ENCODE measurements at regions not wholly inside any gene's neighbourhood (a gene's known extent, or its start where the extent isn't known, plus 50 kb on each side); places are given as distances from the start of the nearest gene placed in this dataset.

DNA sequence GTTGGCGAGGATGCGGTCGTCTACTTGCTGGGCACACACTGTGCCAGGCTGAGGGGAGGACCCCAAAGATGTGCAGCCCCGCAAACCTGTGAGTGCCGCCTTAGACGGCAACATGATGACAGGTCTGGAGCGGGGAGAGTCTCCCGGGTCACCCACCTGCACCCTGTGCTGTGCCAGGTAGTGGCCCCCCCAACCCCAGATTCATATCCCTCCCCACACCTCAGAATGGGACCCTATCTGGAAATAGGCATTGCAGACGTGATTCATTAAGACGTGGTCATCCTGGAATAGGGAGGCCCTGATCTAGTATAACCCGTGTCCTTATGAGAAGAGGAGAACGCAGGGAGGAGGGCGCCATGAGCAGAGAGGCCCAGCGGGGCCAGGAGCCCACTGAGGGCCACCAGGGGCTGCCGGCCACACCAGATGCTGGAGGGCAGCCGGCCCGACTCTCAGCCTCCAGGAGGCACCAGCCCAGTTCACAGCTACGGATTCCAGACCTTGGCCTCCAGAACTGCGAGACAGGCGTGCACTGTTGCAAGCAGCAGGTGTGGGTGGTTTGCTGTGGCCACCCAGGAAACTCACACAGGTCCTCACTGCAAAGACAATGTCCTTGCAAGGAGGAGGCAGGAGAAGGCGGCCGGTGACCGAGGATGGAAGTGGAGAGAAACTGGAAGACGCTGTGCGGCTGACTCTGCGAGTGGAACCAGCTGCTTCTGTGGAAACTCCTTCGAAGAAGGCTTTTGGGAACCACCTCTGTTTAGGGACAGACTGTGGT, 131.9 kb upstream of the LPCAT1 start:
- in situ Hi-C loops (cut with HindIII; ENCODE audit: low sequenced_read_pairs), result loop anchor here (25.0 kb wide), 1 partner anchor 443 kb away; the partner anchor contains the start of gene SLC6A19

DNA sequence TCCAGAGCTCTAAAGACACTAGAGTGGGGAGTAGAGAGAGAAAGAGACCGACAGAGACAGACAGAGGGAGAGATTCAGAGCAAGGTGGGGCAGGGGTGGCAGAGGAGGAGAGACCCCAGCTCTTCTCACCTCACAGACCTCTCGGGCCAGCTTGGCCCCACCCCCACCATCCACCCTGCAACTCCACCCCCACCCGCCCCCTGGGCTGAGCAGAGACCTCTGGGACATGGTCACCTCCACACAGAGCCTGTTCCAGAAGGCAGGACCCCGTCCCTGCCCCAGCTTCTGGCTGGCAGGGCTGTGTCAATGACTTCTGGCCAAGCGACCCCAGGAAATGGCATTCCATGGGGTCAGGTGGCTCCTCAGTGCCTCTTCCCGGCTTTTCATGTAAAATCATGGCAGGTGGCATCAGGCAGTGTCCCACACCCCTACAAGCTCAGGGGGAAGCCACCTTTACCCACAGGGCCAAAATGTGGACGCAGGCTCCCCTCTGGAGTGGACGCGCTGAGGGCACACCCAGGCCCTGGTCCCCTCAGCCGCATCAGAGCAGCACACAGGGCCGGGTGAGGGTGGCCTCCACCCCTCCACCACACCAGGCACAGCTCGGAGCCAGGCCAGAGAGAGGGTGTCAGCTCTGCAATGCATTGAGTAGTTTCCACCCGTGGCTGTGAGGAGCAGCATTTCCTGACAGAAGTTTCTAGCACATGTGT, 131.2 kb upstream of the LPCAT1 start:
- in situ Hi-C loops (cut with HindIII; ENCODE audit: low sequenced_read_pairs), result loop anchor here (25.0 kb wide), 1 partner anchor 443 kb away; the partner anchor contains the start of gene SLC6A19

DNA sequence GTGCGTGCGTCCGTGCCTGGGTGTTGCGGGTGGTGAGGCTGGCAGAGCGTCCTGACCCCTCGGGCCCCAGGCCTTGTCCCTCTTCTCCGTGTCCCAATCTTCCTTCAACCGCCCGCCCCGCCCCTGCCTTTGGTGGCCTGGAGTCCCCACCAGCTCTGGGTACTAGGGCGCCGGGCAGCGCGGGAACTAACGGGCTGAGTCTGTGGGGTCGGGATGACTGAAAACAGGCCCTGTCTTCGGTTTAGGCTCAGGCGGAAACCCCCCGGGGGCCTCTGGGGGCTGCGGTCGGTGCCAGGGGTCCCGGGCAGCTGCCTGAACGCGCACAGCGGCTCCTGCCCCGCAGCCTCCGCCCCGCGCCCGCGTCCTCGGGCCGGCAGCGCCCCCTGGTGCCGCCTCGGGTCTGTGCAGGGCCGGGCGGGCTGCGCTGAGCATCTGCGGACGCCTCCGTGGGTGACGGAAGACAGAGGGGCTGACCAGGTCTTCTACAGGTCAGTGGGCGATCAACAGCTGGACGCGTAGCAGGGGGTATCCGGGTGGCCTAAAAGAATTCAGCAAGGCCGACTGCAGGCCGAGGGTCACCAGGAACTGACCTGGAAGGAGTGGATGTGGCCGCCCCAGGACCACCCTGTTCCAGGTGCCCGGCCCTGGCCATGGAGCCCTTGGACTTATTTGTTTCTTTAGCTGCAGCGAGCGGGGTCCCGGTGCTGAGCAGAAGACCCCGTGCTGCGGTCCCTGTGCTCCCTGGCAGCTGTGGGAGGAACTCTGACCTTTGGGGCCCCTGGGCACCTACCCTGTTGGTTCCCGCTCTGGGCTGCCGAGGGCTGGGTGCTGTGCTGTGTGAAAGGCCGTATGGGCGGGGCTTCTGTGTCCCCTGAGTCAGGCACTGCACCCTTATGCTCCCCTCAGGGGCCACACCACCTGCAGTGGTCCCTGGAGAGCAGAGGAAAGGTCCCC, 130.2 kb upstream of the LPCAT1 start:
- in situ Hi-C loops (cut with HindIII; ENCODE audit: low sequenced_read_pairs), result loop anchor here (25.0 kb wide), 1 partner anchor 442 kb away; the partner anchor contains the start of gene SLC6A19

DNA sequence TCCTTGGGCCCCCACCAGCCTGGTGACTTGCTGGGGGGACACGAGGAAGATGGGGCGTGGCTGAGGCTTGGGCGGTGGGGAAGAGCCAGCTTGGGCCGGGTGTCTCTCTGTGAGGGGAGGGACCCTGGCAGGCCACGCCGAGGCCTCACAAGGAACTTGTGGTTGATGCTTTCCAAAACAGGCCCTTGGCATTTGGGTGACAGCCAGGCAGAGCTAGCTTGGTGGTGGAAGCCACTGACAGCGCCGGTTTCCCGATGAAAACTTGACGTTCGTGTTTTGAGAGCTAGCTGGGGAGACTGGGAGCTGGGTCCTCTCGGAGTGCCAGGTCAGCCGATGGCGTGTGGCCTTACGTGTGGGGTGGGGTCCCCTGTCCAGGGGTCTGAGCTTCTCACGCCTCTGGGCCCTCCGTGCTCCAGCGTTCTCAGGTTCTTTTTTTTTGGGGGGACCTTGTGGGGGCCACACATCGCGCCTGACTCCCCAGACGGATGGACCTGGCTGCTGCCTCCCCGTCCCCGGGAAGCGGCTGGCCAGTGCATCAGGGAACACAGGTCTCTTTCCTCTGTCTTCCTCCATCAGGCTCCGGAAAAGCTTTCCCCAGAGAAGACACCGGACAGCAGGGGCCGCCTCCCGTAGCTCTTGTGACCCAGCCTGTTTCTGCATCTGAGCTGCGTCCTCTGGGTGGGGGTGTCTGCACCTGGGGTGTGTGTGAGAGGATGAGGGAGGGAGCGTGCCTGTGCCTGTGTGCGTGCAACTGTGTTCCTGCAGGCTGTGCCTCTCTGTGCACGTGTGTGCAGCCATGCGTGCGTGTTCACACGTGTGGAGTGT, 129.3 kb upstream of the LPCAT1 start:
- in situ Hi-C loops (cut with HindIII; ENCODE audit: low sequenced_read_pairs), result loop anchor here (25.0 kb wide), 1 partner anchor 441 kb away; the partner anchor contains the start of gene SLC6A19

DNA sequence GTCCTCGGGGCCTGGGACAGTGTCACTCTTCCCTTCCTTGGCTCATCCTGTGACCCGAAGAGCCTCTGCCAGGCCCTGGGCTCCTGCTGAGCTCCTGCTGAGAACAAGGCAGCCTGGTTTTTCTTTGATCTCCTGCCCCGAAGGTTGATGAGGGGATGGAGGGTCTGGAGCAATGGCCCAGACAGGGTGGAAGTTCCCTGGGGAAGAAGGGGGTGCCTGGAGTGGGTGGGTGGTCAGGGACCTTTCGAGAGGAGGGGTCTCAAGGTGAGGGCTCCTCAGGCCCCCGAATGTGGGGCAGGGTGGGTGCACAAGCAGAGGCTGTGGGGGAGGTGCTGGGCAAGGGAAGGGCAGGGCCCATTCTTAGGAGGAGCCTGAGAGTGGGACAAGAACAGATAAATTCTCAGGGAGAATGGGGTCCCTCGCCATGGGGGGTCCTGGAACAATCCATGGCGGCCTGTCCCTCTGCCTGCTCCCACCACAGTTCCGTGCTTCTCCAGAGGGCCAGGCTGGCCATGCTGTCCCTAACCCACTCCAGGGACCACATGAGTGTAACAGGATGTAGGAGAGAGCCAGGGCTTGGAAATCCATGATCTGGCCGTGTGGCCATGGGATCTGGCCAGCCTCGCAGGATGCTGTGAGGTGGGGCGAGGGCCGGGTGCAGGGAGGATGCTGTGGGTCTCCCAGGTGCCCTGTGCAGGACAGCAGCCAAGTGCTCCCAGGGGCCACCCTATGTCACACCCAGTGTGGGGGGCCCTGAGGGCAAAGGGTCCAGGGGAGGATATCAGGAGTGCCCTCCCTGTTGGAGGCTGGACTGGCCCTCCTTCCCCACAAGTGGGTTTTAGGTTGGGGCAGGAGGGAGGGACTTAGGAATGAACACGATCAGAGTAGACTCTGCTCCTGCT, 128.5 kb upstream of the LPCAT1 start:
- in situ Hi-C loops (cut with HindIII; ENCODE audit: low sequenced_read_pairs), result loop anchor here (25.0 kb wide), 1 partner anchor 440 kb away; the partner anchor contains the start of gene SLC6A19

DNA sequence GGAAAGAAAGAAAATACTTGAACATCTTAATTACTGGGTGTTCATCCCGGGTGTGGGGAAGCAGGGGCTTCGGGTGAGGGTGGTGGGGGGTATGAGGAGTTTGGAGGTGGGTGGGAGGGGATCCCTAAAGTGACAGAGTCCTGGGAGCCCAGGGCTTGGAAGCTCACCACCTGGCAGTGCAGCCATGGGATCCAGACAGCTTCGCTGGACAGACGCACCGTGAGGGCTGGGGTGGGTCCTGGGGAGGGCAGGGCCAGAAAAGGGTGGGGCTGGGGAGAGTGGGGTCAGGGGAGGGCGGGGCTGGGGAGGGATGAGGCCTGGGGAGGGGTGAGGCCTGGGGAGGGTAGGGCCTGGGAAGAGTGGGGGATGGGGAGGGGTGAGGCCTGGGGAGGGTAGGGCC, 127.5 kb upstream of the LPCAT1 start:
- in situ Hi-C loops (cut with HindIII; ENCODE audit: low sequenced_read_pairs), result loop anchor here (25.0 kb wide), 1 partner anchor 439 kb away; the partner anchor contains the start of gene SLC6A19

DNA sequence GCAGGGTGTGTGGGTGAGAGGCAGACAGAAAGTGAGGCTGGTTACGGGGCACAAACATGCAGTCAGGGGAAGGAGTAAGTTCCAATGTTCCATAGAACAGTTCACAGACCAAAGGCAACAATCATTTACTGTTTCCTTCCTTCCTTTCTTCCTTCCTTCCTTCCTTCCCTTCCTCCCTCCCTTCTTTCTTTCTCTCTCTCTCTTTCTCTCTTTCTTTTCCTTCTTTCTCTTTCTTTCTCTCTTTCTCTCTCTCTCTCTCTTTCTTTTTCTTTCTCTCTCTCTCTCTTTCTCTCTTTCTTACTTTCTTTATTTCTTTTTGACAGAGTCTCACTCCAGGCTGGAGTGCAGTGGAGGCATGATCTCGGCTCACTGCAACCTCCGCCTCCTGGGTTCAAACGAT, 125.8 kb upstream of the LPCAT1 start:
- in situ Hi-C loops (cut with HindIII; ENCODE audit: low sequenced_read_pairs), result loop anchor here (25.0 kb wide), 1 partner anchor 187 kb away; no protein-coding TSS in a partner anchor

DNA sequence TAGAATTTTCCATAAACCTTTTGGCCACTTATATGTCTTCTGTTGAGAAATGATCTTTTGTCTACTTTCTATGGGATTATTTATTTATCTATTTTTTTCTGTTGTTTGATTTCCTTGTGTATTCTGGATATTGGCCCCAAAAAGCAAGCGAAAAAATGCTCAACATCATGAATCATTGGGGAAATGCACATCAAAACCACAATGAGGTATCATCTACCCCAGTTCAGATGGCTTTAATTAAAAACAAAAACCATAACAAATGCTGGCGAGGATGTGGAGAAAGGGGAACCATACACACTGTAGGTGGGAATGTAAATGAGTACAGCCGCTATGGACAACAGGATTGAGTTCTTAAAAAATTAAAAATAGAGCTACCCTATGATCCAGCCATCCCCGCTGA, 125.0 kb upstream of the LPCAT1 start:
- in situ Hi-C loops (cut with HindIII; ENCODE audit: low sequenced_read_pairs), result loop anchor here (25.0 kb wide), 1 partner anchor 187 kb away; no protein-coding TSS in a partner anchor

DNA sequence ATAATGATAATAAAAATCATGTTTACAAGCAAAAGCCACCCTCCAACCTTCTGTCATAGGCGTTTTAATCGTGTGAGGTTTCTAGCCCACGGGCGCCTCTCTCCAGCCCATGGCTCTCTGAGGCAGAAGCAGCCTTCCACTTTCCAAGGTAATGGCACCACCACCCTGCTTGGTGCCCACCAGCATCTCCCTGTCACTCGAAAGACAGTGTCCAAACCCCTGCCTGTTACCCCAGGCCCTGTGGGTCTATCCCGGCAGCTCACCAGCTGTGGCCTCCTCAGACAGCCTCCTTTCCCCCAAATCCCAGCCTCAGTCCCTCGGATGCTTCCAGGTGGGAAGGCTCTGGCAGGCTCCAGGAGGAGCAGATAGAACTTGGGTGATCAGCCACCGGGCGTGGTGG, 123.8 kb upstream of the LPCAT1 start:
- in situ Hi-C loops (cut with HindIII; ENCODE audit: low sequenced_read_pairs), result loop anchor here (25.0 kb wide), 1 partner anchor 185 kb away; no protein-coding TSS in a partner anchor

DNA sequence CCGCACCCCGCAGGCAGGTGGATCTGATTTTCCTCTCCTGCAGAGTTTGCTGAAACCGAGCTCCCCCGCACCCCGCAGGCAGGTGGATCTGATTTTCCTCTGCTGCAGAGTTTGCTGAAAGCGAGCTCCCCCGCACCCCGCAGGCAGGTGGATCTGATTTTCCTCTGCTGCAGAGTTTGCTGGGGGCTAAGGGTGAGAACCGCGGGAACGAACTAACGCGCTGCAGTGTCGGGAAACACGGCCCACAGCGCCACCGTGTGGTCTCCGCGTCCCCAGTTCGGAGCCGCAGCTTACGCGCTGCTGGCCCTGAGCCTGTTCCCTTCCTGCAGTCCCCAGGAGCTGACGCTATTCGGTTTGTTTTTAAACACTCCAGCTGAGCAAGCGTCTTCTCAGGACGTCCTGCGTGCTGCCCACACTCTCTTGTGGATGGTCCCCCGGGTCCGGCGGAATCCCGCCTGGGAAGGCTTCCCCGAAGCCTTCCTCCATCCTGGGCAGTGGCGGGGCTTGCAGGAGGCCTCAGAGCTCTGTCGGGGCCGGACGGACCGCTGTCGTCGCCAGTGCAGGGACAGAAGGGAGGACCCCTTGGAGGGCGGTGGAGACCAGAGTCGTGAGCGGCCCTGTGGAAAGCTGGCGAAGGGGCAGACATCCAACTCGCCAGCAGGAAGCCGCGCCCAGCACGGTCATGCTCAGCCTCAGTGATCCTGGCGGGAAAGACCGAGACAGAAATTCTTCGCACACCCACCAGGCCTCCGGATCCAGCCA, 121.2 kb upstream of the LPCAT1 start:
- in situ Hi-C loops (cut with HindIII; ENCODE audit: low sequenced_read_pairs), result loop anchor here (25.0 kb wide), 1 partner anchor 183 kb away; no protein-coding TSS in a partner anchor

DNA sequence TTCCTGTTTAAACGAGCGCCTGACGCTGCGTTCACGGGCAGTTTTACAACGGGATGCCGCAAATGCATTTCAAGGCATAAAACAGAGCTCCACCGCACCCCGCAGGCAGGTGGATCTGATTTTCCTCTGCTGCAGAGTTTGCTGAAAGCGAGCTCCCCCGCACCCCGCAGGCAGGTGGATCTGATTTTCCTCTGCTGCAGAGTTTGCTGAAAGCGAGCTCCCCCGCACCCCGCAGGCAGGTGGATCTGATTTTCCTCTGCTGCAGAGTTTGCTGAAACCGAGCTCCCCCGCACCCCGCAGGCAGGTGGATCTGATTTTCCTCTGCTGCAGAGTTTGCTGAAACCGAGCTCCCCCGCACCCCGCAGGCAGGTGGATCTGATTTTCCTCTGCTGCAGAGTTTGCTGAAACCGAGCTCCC, 120.6 kb upstream of the LPCAT1 start:
- in situ Hi-C loops (cut with HindIII; ENCODE audit: low sequenced_read_pairs), result loop anchor here (25.0 kb wide), 1 partner anchor 182 kb away; no protein-coding TSS in a partner anchor

DNA sequence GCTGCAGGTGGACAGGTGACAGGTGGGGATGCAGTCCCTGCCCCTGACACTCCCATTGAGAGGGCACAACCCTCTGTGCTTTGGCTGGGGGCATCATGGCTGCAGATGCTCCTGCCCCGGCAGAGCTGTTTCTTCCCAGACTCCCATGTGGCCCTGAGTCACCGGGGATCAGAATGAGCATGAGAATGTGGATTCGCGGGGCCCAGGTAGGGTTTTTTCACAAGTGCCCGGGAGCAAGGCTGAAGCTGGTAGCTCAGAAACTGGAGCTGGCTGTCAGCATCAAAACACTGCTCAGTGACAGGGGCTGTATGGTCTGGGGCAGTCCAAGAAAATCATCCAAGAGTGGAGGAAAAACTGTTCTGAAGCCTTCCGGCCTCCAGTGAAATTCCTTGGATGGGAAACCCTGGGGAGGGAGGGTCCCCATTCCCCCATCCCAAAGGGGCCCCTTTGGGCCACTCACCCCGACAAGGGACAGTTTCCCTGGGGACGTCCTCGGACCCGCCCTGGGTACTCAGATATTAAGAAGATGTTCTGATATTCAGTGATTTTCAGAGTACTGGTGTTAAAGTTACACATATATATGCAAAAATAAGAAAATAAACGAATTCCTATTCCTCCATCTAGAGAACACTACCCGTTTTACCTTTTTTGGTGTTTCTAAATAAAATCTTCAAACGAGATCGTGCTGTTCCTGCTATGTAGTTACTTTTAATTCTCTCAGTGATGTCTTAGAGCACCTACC, 120.1 kb upstream of the LPCAT1 start:
- in situ Hi-C loops (cut with HindIII; ENCODE audit: low sequenced_read_pairs), result loop anchor here (25.0 kb wide), 1 partner anchor 182 kb away; no protein-coding TSS in a partner anchor

DNA sequence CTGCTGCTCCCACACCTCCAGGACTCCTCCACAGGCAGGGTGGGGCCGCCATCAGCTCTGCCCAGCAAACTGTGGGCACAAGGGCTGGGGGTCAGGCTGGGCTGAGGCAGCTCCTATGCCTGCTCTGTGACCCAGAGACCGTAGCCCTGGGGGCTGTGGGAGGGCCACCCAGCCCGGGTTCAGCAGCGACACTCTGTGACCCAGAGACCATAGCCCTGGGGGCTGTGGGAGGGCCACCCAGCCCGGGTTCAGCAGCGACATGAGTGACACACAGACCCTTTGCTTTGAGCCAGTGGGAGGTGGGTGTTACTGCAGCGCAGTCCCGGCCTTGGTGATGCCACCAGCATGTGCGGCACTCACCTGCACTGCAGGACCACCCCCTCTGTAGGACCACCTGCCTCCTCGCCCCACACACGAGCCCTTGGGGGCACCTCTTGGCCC, 118.9 kb upstream of the LPCAT1 start:
- in situ Hi-C loops (cut with HindIII; ENCODE audit: low sequenced_read_pairs), result loop anchor here (25.0 kb wide), 1 partner anchor 180 kb away; no protein-coding TSS in a partner anchor

DNA sequence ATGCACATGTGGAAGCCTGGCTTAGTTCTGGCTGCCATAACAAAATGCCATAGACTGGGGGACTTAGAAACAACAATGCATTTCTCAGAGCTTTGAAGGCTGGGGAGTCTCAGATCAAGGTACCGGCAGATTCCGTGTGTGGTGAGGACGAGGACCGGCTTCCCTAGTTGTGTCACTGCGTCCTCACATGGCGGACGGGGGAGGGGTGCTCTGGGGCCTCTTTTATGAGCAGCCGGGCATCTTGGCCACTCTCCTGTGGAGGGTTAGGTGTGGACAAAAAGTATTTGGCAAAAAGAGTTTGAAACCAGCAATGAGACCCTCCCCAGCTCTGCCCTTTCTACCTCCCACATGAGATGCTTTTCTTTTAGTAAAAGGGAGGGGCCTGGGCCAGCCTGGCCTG, 118.5 kb upstream of the LPCAT1 start:
- in situ Hi-C loops (cut with HindIII; ENCODE audit: low sequenced_read_pairs), result loop anchor here (25.0 kb wide), 1 partner anchor 180 kb away; no protein-coding TSS in a partner anchor

DNA sequence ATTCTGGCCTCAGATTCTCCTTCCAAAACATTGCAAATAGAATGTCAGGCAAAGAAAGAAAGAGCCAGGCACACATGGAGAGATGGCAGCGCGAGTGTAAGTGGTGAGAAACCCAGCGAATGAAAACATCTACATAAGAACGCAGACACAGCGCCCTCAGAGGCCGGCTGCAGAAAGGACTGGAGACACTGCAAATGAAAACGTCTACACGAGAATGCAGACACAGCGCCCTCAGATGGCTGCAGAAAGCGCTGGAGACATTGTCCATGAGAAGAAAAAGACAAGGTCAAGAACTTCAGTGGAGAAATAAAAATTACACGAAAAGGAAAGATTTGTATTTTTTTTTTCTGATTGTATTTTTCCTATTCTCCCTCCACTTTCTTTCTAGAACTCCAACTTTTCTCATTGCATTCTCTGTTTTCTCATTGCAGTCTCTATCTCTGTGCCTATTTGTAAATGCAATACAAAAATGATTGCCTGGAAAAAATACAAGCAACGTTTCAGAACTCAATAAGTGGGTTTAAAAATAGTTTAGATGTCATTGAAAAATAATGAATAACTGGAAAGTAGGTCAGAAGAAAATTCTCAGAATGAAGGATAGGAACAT, 117.9 kb upstream of the LPCAT1 start:
- in situ Hi-C loops (cut with HindIII; ENCODE audit: low sequenced_read_pairs), result loop anchor here (25.0 kb wide), 1 partner anchor 179 kb away; no protein-coding TSS in a partner anchor

DNA sequence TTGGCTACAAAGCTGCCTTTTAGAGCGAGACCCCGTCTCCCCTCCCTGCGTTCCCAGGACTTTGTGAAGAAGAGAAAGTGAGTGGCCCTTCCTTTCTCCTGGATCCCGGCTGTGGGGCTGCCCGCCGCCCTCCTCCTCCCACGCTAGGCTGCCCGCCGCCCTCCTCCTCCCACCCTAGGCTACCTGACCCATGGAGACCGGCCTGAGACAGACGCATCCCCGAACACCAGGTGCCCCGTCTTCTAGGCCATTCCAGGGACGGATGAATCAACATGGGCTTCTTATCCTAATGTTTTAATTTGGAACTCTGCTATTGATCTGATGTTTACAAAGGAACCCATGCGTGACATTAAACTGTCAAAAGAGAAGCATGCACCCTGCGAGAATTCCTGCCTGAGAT, 117.3 kb upstream of the LPCAT1 start:
- in situ Hi-C loops (cut with HindIII; ENCODE audit: low sequenced_read_pairs), result loop anchor here (25.0 kb wide), 1 partner anchor 179 kb away; no protein-coding TSS in a partner anchor

Measured in DLD1 (cell line).